AG04450 (cell line): ENCODE measurements at regions not wholly inside any gene's neighbourhood (a gene's known extent, or its start where the extent isn't known, plus 50 kb on each side); places are given as distances from the start of the nearest gene placed in this dataset.
A peak's percentile ranks its signal among the peaks of the same experiment; 100 is the strongest.
"Not testable (repeated sequence)": the region's sequence is repeated elsewhere in the genome, so short reads cannot be mapped to it uniquely, and the experiment has no call there.

Experiments used
- CTCF ChIA-PET: fragments of 300-600, 350-600 bp; formaldehyde crosslinking; extraction: SDS; loops from one replicate; lab custom pipeline; 2022; ENCODE audit warnings: antibody characterized with exemption, inconsistent platforms; lab: Charles Lee
- POLR2A ChIA-PET: fragments of 350-600 bp; formaldehyde crosslinking; extraction: SDS; loops from one replicate; lab custom pipeline; 2021; ENCODE audit warnings: antibody characterized with exemption, inconsistent platforms; lab: Yijun Ruan, JAX
- DNase-seq: peaks from one replicate; pipeline ENCODE4 v3.0.0-alpha.2; 2011; ENCODE audit warnings: low read depth, low spot score
- H3K27ac ChIP-seq: one replicate; pipeline ENCODE4 v1.5.1; 2012; ENCODE audit warnings: low read depth, low read length, control low read depth
- H3K27me3 ChIP-seq: one replicate; pipeline ENCODE4 v1.6.0; 2012; ENCODE audit warnings: low read length; ENCODE audit not compliant: control insufficient read depth, insufficient read depth
- H3K4me3 ChIP-seq: 2 replicates; pipeline ENCODE4 v1.5.1; 2011; ENCODE audit warnings: mild to moderate bottlenecking, low read depth, low read length, control low read depth
- H3K9me3 ChIP-seq: 2 replicates; pipeline ENCODE4 v1.5.1; 2012; ENCODE audit warnings: low read length; ENCODE audit not compliant: control insufficient read depth, insufficient read depth
- CTCF ChIP-seq: IDR thresholded peaks from 2 replicates; pipeline ENCODE4 v1.5.1; 2011; ENCODE audit warnings: low read depth, low read length, control low read depth, inconsistent platforms

- Histone ChIP-seq H3K27ac (no peak overlapping the region), H3K9me3 (no peaks in the 10 kb centered on the region), H3K27me3 (no peaks in the 10 kb centered on the region), H3K4me3 (no peak overlapping the region)
- POLR2A ChIA-PET, result no interaction called here
- CTCF ChIA-PET, result interaction anchor here (0.8 to 4.3 kb wide), 8 partner anchors 12 to 440 kb away, joined by 3 to 19 read pairs (median 4); no protein-coding TSS in a partner anchor
- peak; percentile 15; the same call in 1 of the 2 replicates for TF ChIP-seq CTCF
- DNase-seq, result no peak
These were observed 252.9 kb downstream of the TPBG start for GRCh38 chr6:82616386-82617028.

- Histone ChIP-seq H3K4me3 (no peak overlapping the region), H3K9me3 (no peaks in the 10 kb centered on the region), H3K27ac (no peak overlapping the region), H3K27me3 (no peaks in the 10 kb centered on the region)
- ChIA-PET CTCF (interaction anchor here (0.7 to 4.3 kb wide), 2 partner anchors 122 to 347 kb away, joined by 7 to 19 read pairs; no protein-coding TSS in a partner anchor), POLR2A (interaction anchor here (0.6 to 0.7 kb wide), 2 partner anchors 132 to 1149 kb away, joined by 4 to 9 read pairs; no protein-coding TSS in a partner anchor)
- DNase-seq, result no peak
- TF ChIP-seq CTCF, result no peak
These were observed 254.0 kb downstream of the TPBG start for GRCh38 chr6:82617648-82618047.

- ChIA-PET POLR2A (no interaction called here), CTCF (interaction anchor here (4.3 kb wide), 1 partner anchor 349 kb away, joined by 19 read pairs; no protein-coding TSS in a partner anchor)
- no peak for DNase-seq
- Histone ChIP-seq H3K9me3 (no peaks in the 10 kb centered on the region), H3K27me3 (no peaks in the 10 kb centered on the region), H3K27ac (no peak overlapping the region), H3K4me3 (no peak overlapping the region)
- TF ChIP-seq CTCF, result no peak
These were observed 256.0 kb downstream of the TPBG start for GRCh38 chr6:82619573-82619972.

- Histone ChIP-seq H3K4me3 (no peak overlapping the region), H3K27ac (no peak overlapping the region), H3K27me3 (no peaks in the 10 kb centered on the region), H3K9me3 (no peaks in the 10 kb centered on the region)
- POLR2A ChIA-PET, result no interaction called here
- TF ChIP-seq CTCF, result no peak
- no peak for DNase-seq
- CTCF ChIA-PET, result no interaction called here
These were observed 258.8 kb downstream of the TPBG start for GRCh38 chr6:82622461-82622860.

GRCh38 chr6:82624251-82624650 lies 260.6 kb downstream of the TPBG start:
- Histone ChIP-seq H3K9me3 (no peaks in the 10 kb centered on the region), H3K27me3 (peaks cover 2% of the 10 kb centered on the region), H3K4me3 (no peak overlapping the region), H3K27ac (no peak overlapping the region)
- ChIA-PET POLR2A (no interaction called here), CTCF (no interaction called here)
- DNase-seq, result no peak
- no peak for TF ChIP-seq CTCF

GRCh38 chr6:82626946-82627345 lies 263.3 kb downstream of the TPBG start:
- H3K9me3 ChIP-seq, CTCF ChIA-PET, DNase-seq, POLR2A ChIA-PET, H3K27ac ChIP-seq, H3K4me3 ChIP-seq, H3K27me3 ChIP-seq: not testable (repeated sequence)
